ENCODE measurements at regions not wholly inside any gene's neighbourhood (a gene's known extent, or its start where the extent isn't known, plus 50 kb on each side); places are given as distances from the start of the nearest gene placed in this dataset.
"Not testable (repeated sequence)": the region's sequence is repeated elsewhere in the genome, so short reads cannot be mapped to it uniquely, and the experiment has no call there.

- no peak for TF ChIP-seq CTCF (IDR thresholded peaks at IDR 0.05; ENCODE audit: poor library complexity, severe bottlenecking)
- H3K9me3 ChIP-seq (ENCODE audit: severe bottlenecking) = no peaks in the 10 kb centered on the region
- peaks cover 9% of the 10 kb centered on the region for H3K4me1 ChIP-seq (ENCODE audit: insufficient read depth, poor library complexity, severe bottlenecking)
- DNase-seq (ENCODE audit: low spot score) = no peak
- no peaks in the 10 kb centered on the region for H3K36me3 ChIP-seq (ENCODE audit: low read depth)
- no peak overlapping the region for H3K4me3 ChIP-seq (ENCODE audit: severe bottlenecking)
- no peak for ATAC-seq (ENCODE audit: low read depth)
- H3K27me3 ChIP-seq (ENCODE audit: insufficient read depth, poor library complexity, severe bottlenecking) = no peaks in the 10 kb centered on the region
- H3K27ac ChIP-seq (ENCODE audit: poor library complexity, severe bottlenecking) = no peak overlapping the region
Measured at GRCh38 chr6:140274548-140274947, 900.1 kb upstream of the CITED2 start.

DNA sequence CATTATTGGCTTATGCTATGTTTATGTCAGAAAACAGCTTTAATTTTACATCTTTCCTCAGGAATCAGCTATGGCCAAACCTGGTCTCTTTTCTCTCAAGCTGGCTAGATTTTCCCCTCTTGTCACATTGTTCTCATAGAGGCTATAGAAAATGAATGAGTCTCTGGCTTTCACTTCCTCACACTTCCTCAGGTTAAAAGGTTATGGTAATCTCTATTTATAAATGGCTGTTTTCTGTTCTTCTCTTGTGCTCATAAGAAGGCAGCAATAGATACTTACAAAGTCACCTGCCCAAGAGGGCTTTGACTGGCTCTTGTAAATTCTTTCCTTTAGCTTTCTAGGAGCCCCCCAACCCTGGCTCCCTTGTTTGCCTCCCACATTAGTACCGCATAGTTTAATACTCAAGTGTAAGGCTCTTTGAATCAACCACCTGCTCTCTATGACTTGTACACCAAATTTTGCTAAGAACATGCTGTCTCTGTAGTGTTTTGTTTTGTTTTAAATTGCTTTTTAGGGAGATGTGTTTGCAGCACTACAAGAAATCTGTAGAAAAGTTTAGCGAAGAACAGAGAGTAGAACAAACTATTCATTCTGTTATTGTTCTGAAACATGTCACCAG lies 897.4 kb upstream of the CITED2 start:
- no peak for TF ChIP-seq CTCF (IDR thresholded peaks at IDR 0.05; ENCODE audit: poor library complexity, severe bottlenecking)

GRCh38 chr6:140269591-140270165 lies 895.2 kb upstream of the CITED2 start:
- DNase-seq (ENCODE audit: low spot score) = no peak
- Histone ChIP-seq H3K27me3 (ENCODE audit: insufficient read depth, poor library complexity, severe bottlenecking) (no peaks in the 10 kb centered on the region), H3K4me3 (ENCODE audit: severe bottlenecking) (no peak overlapping the region), H3K36me3 (ENCODE audit: low read depth) (no peaks in the 10 kb centered on the region), H3K9me3 (ENCODE audit: severe bottlenecking) (no peaks in the 10 kb centered on the region), H3K27ac (ENCODE audit: poor library complexity, severe bottlenecking) (no peak overlapping the region), H3K4me1 (ENCODE audit: insufficient read depth, poor library complexity, severe bottlenecking) (peaks cover 5% of the 10 kb centered on the region)
- TF ChIP-seq CTCF (IDR thresholded peaks at IDR 0.05; ENCODE audit: poor library complexity, severe bottlenecking) = no peak
- 0 out of 3 replicates have a peak, but pooled peaks have one; percentile 25 for ATAC-seq (ENCODE audit: low read depth)

More for the DNA sequence above, 897.4 kb upstream of the CITED2 start:
- peaks cover 12% of the 10 kb centered on the region for H3K4me1 ChIP-seq (ENCODE audit: insufficient read depth, poor library complexity, severe bottlenecking)
- no peak overlapping the region for H3K27ac ChIP-seq (ENCODE audit: poor library complexity, severe bottlenecking)
- H3K27me3 ChIP-seq (ENCODE audit: insufficient read depth, poor library complexity, severe bottlenecking) = no peaks in the 10 kb centered on the region
- DNase-seq (ENCODE audit: low spot score) (no peak), ATAC-seq (ENCODE audit: low read depth) (no peak)
- H3K36me3 ChIP-seq (ENCODE audit: low read depth) = no peaks in the 10 kb centered on the region
- H3K9me3 ChIP-seq (ENCODE audit: severe bottlenecking) = no peaks in the 10 kb centered on the region
- H3K4me3 ChIP-seq (ENCODE audit: severe bottlenecking) = no peak overlapping the region

DNA sequence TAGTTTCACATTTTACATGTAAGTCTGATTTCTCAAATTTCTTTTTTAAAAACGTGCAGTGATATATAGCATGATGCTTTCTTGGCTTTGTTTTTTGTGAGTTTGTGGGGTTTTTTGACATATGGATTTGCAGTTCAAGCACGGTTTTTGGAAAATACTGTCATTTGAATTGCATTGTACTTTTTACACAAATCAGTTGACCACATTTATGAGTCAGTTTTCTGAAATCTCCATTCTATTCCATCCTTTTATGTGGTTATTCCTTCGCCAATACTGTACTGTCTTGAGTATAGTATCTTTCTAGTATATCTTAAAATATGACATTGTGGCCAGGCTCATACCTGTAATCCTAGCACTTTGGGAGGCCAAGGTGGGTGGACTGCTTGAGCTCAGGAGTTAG lies 890.0 kb upstream of the CITED2 start:
- Histone ChIP-seq H3K27me3 (ENCODE audit: insufficient read depth, poor library complexity, severe bottlenecking) (no peaks in the 10 kb centered on the region), H3K9me3 (ENCODE audit: severe bottlenecking) (no peaks in the 10 kb centered on the region), H3K36me3 (ENCODE audit: low read depth) (no peaks in the 10 kb centered on the region), H3K4me1 (ENCODE audit: insufficient read depth, poor library complexity, severe bottlenecking) (peaks cover 2% of the 10 kb centered on the region), H3K27ac (ENCODE audit: poor library complexity, severe bottlenecking) (no peak overlapping the region), H3K4me3 (ENCODE audit: severe bottlenecking) (no peak overlapping the region)
- no peak for ATAC-seq (ENCODE audit: low read depth)
- DNase-seq (ENCODE audit: low spot score) = no peak
- TF ChIP-seq CTCF (IDR thresholded peaks at IDR 0.05; ENCODE audit: poor library complexity, severe bottlenecking) = no peak

GRCh38 chr6:140258302-140258701 lies 883.9 kb upstream of the CITED2 start:
- H3K4me3 ChIP-seq (ENCODE audit: severe bottlenecking); H3K27ac ChIP-seq (ENCODE audit: poor library complexity, severe bottlenecking); H3K9me3 ChIP-seq (ENCODE audit: severe bottlenecking); ATAC-seq (ENCODE audit: low read depth); H3K36me3 ChIP-seq (ENCODE audit: low read depth); H3K4me1 ChIP-seq (ENCODE audit: insufficient read depth, poor library complexity, severe bottlenecking); H3K27me3 ChIP-seq (ENCODE audit: insufficient read depth, poor library complexity, severe bottlenecking); DNase-seq (ENCODE audit: low spot score): not testable (repeated sequence)

Measured in RWPE2 (cell line).